Ovary (tissue), 7 donors: ENCODE measurements at regions not wholly inside any gene's neighbourhood (a gene's known extent, or its start where the extent isn't known, plus 50 kb on each side); places are given as distances from the start of the nearest gene placed in this dataset.

Experiments
- DNase-seq, 5 donors: peaks; one replicate each; pipeline ENCODE4 v3.0.0-alpha.2; 2019 to 2020
- H3K27ac ChIP-seq, 2 donors: fragments of 200-600 bp; one replicate each; pipeline versions ENCODE4 v1.5.1 to v1.8.0; 2019 to 2022
- H3K27me3 ChIP-seq: fragments of 200-600 bp; one replicate; pipeline ENCODE4 v1.8.0; 2022
- H3K36me3 ChIP-seq: fragments of 200-600 bp; sonication (generic); one replicate; pipeline ENCODE4 v1.5.1; 2019
- H3K4me1 ChIP-seq: one replicate; pipeline ENCODE4 v1.8.1; 2013; ENCODE audit warnings: mild to moderate bottlenecking, moderate library complexity; ENCODE audit not compliant: insufficient read depth
- H3K4me3 ChIP-seq: fragments of 200-600 bp; sonication (generic); one replicate; pipeline ENCODE4 v1.5.1; 2017
- H3K9me3 ChIP-seq, 2 donors: fragments of 200-600 bp in 1 of 2; sonication (generic) in 1 of 2; one replicate each; pipeline versions ENCODE4 v1.5.1 to v1.8.1; 2013 to 2019; ENCODE audit warnings: mild to moderate bottlenecking in 1 of 2, moderate library complexity in 1 of 2
- CTCF ChIP-seq, 3 donors: fragments of 450-650 bp in 2 of 3; fragments of 200-600 bp in 1 of 3; IDR thresholded peaks; one replicate each; pipeline versions ENCODE4 v1.5.1 to v1.8.0; 2016 to 2022; ENCODE audit warnings: antibody characterized with exemption in 3 of 3, mild to moderate bottlenecking in 1 of 3
- EP300 ChIP-seq: sonication (generic); formaldehyde crosslinking; IDR thresholded peaks from one replicate; pipeline ENCODE4 v1.6.1; 2017; ENCODE audit warnings: antibody characterized with exemption
- POLR2A ChIP-seq: fragments of 450-650 bp; IDR thresholded peaks from one replicate; pipeline ENCODE4 v1.6.1; 2017; ENCODE audit warnings: antibody characterized with exemption, mild to moderate bottlenecking, moderate library complexity
- WGBS, 3 donors: extraction: QIAGEN DNeasy Blood & Tissue Kit in 1 of 3; methylation state at CpG; one replicate each; pipeline versions ENCODE4 v1.1.5 to v1.1.7; 2013 to 2017; 5-methylcytosine and 5-hydroxymethylcytosine counted together
- intact Hi-C, 4 donors: fragments of 100-400 bp; cut with DNase I; formaldehyde crosslinking; loops; one replicate each; pipeline versions ENCODE4 v1.11.0 to v1.15.1; 2022 to 2023
- donor health status: DM: no; HTN: no; CAD: no; lungs with moderate emphysema.
- donor health status: DM: no; HTN: no; CAD: no.
- donor health status: Bipolar disorder and iron deficiency.
- donor health status: DM: no; HTN: no; CAD: no.
- donor health status: DM: yes; HTN: yes; CAD: no.

- TF ChIP-seq EP300: no peak
- TF ChIP-seq CTCF (IDR thresholded peaks at IDR 0.05): no peak
- no peak for TF ChIP-seq POLR2A
- Histone ChIP-seq H3K4me3 (no peak overlapping the region), H3K27me3 (no peaks in the 10 kb centered on the region), H3K36me3 (no peaks in the 10 kb centered on the region), H3K9me3 (peaks cover 0 to 3% of the 10 kb centered on the region in 2 donors), H3K27ac (no peak overlapping the region), H3K4me1 (peaks cover 2% of the 10 kb centered on the region)
- no peak for DNase-seq
- 54 to 68% (median 61%) methylated on average over 6 of the region's 6 CpGs for WGBS, 3 donors
- intact Hi-C loops: no loop called here
Measured at GRCh38 chr5:6000867-6001266, 377.5 kb downstream of the MED10 start.

- Histone ChIP-seq H3K27me3 (no peaks in the 10 kb centered on the region), H3K4me3 (no peak overlapping the region), H3K4me1 (no peaks in the 10 kb centered on the region), H3K27ac (no peak overlapping the region), H3K36me3 (no peaks in the 10 kb centered on the region), H3K9me3 (peaks cover 0 to 3% of the 10 kb centered on the region in 2 donors)
- DNase-seq: no peak
- intact Hi-C loops: no loop called here
- no peak for TF ChIP-seq POLR2A
Measured at GRCh38 chr5:5995819-5996218, 382.5 kb downstream of the MED10 start.

- WGBS, 3 donors: 90 to 94% (median 90%) methylated on average over 5 of the region's 5 CpGs
- Histone ChIP-seq H3K4me1 (no peaks in the 10 kb centered on the region), H3K27ac (no peak overlapping the region), H3K36me3 (no peaks in the 10 kb centered on the region), H3K9me3 (no peaks in the 10 kb centered on the region), H3K27me3 (no peaks in the 10 kb centered on the region), H3K4me3 (no peak overlapping the region)
- TF ChIP-seq POLR2A (no peak), CTCF (IDR thresholded peaks at IDR 0.05) (no peak), EP300 (no peak)
- intact Hi-C loops: no loop called here
- DNase-seq: no peak
Measured at GRCh38 chr5:5986492-5987178, 391.7 kb downstream of the MED10 start.

GRCh38 chr5:5985332-5985731, 393.0 kb downstream of the MED10 start:
- intact Hi-C loops: no loop called here
- H3K36me3 ChIP-seq: no peaks in the 10 kb centered on the region
- H3K4me3 ChIP-seq: no peak overlapping the region
- H3K27me3 ChIP-seq: no peaks in the 10 kb centered on the region
- 98 to 99% (median 98%) methylated on average over 2 of the region's 2 CpGs for WGBS, 3 donors
- no peak for TF ChIP-seq CTCF (IDR thresholded peaks at IDR 0.05)
- TF ChIP-seq POLR2A: no peak
- no peaks in the 10 kb centered on the region for H3K9me3 ChIP-seq
- no peaks in the 10 kb centered on the region for H3K4me1 ChIP-seq
- no peak overlapping the region for H3K27ac ChIP-seq
- DNase-seq: no peak

GRCh38 chr5:5983261-5983980, 394.9 kb downstream of the MED10 start:
- 93 to 96% (median 94%) methylated on average over 11 of the region's 11 CpGs for WGBS, 3 donors
- H3K27ac ChIP-seq: no peak overlapping the region
- H3K4me1 ChIP-seq: peaks cover 11% of the 10 kb centered on the region
- TF ChIP-seq EP300 (no peak), CTCF (IDR thresholded peaks at IDR 0.05) (no peak), POLR2A (no peak)
- intact Hi-C loops: no loop called here
- no peaks in the 10 kb centered on the region for H3K36me3 ChIP-seq
- DNase-seq: no peak
- H3K4me3 ChIP-seq: no peak overlapping the region
- H3K9me3 ChIP-seq: no peaks in the 10 kb centered on the region
- H3K27me3 ChIP-seq: no peaks in the 10 kb centered on the region
